ENCODE measurements at regions not wholly inside any gene's neighbourhood (a gene's known extent, or its start where the extent isn't known, plus 50 kb on each side); places are given as distances from the start of the nearest gene placed in this dataset.
"Not testable (repeated sequence)": the region's sequence is repeated elsewhere in the genome, so short reads cannot be mapped to it uniquely, and the experiment has no call there.

GRCh38 chr17:15802917-15803316, 70.8 kb downstream of the TBC1D26 start:
- DNase-seq (ENCODE audit: low spot score), result not testable (repeated sequence)

DNA sequence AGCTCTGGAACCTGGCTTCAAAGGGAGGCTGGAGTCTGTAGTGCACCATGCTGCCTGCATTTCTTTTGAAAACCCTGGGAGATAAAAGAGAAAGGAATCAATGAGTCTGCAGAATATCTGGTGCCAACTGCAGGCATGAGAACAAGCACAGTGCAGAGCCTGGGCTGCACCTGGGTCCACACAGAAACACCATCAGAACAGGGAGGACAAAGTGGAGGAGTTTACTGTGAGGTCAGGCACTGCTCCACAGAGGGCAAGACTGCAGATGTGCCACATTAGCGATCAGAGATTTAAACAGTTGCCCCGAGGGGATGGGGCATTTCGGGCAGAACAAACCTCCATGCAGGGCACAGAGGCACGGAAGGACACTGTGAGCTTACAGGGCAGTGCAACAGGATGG, 74.7 kb downstream of the TBC1D26 start:
- DNase-seq (ENCODE audit: low spot score), result not testable (repeated sequence)

DNA sequence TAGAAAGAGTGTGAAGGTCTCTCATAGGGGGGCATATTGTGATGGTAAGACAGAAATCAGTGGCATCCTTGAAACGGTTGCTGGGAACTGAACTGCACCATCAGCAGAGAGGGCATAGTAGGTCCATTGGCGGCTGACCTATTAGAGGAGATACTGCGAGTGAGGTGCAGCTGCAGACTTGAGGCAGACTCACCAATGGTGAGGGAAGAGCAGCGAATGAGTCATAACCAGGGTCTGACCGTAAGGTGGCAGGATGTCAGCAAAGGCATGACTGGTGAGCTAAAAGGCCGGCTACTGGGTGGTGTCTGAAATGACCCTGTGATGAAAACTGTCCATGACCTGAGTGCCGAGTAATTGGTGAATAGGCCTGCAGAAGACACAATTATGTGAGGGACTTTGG, 81.3 kb downstream of the TBC1D26 start:
- DNase-seq (ENCODE audit: low spot score), result not testable (repeated sequence)

DNA sequence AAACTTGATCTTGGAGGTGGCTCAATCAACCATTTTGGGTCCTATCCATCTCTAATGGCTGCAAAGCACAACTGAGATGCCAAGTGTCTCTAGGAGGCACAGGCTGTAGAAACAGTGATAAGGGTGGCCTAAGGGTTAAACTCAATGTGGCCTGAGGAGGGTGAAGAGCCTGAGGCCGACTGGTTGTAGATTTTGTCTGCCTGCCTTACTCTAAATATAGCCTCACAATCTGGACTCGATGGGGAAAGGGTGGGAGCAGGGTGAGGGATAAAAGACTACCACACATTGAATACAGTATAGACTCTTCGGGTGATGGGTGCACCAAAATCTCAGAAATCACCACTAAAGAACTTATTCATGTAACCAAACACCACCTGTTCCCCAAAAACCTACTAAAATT, 81.9 kb downstream of the TBC1D26 start:
- not testable (repeated sequence) for DNase-seq (ENCODE audit: low spot score)

DNA sequence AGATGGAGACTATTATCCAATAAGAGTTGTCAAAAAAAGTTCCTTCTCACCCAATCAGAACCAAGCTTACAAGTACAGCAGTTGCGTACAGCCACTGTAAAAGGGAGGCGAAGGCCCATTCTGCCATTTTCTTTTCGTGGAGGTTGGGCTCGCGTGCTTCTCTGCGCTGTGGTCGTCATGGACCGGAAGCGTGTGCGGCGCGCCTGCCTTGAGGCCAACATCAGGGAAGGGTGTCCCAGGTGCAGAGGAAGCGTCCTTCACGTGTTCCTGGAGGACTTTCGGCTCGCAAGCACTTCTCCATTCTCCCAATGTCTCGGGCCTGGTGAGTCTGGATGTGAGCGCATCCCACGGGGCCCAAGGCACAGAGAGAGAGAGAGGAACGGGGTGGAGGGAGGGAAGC, 85.8 kb downstream of the TBC1D26 start:
- DNase-seq (ENCODE audit: low spot score), result not testable (repeated sequence)

DNA sequence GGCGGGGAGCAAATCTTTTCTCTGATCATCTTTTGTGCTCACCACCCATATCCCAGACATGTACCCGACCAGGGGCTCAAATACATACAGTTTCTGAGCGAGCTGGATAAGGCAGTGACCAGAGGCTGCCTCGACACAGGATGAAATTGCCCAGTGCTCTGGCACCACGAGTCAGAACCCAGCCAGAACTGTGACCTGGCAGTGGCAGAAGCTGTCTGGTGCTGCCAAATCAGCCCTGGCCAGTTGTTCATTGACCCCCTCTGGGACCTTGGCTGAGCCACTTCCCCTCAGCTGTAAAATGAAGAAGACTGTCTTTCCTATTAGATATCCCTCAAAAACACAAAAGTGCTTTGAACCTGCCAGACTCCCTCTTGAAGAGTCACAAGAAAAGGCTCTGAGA, 90.2 kb downstream of the TBC1D26 start:
- not testable (repeated sequence) for DNase-seq (ENCODE audit: low spot score)

GRCh38 chr17:15828727-15829314, 96.7 kb downstream of the TBC1D26 start:
- DNase-seq (ENCODE audit: low spot score), result peak; percentile 72

DNA sequence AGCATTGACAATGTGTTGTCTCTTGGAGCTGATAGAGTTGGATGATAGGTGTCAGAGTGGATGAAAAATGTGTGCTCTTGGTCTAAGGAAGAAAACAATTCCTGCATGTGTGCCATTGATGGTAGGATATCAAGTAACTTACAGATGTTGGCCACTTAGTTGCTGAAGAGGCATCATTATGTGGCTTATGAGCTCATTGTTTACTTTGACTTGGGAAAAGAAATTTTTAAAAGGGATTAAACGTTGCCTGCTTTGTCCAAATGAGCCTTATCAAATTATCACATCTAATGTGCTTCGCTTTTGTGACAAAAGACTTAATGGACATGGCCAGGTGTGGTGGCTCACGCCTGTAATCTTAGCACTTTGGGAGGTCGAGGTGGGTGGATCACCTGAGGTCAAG, 98.1 kb downstream of the TBC1D26 start:
- not testable (repeated sequence) for DNase-seq (ENCODE audit: low spot score)

DNA sequence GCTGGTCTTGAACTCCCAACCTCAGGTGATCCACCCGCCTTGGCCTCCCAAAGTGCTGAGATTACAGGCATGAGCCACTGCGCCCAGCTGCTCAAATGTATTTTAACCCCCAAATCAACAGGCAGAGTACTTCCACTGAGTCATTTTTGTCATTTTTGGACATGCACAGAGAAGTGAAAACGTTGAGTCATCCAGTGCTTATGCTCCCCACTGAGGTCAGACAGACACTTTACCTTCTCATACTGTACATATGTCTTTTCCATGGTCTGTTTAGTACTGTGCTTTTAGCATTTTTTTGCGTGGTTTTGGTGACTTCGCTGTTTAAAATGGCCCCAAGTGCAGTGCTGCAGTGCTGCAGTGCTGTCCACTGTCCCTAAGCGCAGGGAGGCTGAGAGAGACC, 99.1 kb downstream of the TBC1D26 start:
- DNase-seq (ENCODE audit: low spot score), result not testable (repeated sequence)

GRCh38 chr17:15832921-15833480, 100.9 kb downstream of the TBC1D26 start:
- DNase-seq (ENCODE audit: low spot score), result not testable (repeated sequence)

GRCh38 chr17:15833890-15834289, 101.8 kb downstream of the TBC1D26 start:
- not testable (repeated sequence) for DNase-seq (ENCODE audit: low spot score)

- DNase-seq (ENCODE audit: low spot score), result not testable (repeated sequence)
Measured at GRCh38 chr17:15835481-15835880, 103.4 kb downstream of the TBC1D26 start.

DNA sequence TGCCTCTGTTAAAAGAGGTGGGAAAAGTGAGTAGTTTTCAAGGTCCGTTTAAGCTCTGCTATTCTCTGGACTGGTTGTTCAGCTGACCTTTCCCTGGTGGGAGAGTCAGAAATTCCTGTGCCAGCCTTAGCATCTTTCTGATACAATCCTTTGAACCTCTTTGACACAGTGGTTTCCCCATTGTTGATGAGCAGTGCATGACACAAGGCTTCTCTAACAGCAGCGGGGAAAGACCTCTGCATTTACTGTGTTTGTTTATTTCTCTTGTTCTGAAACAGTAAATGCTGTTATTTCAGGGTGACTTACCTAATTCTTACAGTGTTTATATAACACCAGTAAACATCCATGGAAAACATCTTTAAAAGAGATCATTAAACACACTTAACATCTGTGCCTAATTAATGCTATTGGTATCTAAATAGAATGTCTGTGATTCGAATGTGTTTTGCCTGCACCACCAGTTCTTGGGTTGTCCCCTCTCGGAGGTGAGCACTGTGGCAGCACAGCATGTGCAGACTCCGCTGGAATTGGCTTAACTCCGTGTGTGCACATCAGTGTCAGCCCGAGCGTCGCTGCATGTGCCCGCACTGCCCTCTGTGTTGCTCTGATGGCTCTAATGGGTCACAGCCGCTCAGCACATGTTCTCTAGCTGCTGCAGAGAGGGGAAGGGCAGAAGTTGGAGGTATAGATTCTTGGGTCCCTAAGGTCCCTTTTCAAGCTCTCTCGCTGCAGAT, 104.3 kb downstream of the TBC1D26 start:
- DNase-seq (ENCODE audit: low spot score), result not testable (repeated sequence)

DNA sequence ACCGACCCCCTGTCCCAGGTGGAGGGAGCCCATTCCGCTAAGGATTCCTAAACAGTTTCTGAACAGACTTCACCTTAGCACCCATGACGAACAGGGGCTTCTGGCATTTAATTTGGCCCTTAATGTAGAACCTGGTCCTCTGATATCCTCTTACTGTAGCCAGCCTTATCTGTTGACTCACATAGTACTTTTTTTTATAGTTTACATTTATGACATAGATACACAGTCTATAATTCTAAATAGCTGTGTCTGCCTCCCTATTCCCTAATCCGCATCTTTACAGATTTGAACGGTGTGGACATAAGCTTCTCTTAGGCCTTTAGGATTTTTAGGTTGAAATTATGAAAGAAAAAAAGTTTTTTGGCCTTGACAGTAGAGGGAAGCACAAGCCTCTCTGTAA, 104.9 kb downstream of the TBC1D26 start:
- DNase-seq (ENCODE audit: low spot score), result not testable (repeated sequence)

DNA sequence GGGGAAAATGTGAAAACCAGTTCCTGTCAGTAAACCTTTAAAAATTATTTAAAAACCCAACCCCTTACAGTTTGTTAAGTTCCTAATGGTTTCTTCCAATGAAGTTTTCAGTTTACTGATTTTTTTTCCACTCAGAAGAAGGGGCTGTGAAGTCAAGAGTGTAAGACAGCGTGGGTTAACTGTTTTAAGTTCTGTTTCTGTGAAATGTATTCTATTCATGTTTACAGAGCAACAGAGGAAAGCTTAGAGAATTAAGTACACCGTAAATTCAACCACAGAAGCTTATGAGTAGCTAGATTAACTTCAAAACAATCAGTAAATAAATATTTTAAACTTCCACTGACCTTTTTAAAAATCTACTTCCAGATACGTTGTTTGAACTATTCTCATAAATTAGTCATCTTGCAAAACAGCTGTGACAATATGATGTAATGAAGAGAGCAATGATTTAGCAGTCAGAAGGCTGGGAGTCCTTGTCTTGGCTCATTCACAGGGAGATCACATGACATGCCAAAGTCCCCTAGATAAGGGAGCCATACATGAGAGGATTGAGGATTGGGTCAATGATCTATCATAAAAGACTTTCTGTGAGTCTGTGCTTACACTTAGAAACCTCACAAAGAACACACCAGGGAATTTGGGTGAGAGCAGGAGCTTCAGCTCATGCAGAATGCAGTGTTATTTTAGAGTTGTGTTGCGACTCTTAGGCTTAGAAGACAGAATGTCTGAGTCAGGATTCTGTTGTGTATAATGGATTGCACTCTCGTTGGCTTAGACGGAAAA, 97.3 kb upstream of the ADORA2B start:
- not testable (repeated sequence) for DNase-seq (ENCODE audit: low spot score)

DNA sequence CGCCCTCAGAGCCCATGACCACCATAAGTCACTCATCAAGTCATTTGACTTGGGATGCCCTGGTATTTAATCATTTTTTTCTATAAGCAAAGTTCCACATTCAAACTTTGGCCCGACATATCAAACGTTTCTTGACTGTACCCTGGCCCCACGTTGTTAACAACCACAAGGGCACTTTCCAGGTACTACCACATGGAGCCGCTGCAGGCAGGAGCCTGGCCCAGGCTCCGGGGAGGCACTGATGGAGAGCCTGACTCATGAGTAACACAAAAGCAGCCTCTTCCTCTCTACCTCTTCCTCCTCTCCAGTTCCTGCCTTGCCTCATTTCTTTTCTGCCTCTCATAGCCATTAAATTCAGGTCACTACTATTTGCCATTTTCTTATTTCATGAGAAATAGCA, 95.9 kb upstream of the ADORA2B start:
- not testable (repeated sequence) for DNase-seq (ENCODE audit: low spot score)

DNA sequence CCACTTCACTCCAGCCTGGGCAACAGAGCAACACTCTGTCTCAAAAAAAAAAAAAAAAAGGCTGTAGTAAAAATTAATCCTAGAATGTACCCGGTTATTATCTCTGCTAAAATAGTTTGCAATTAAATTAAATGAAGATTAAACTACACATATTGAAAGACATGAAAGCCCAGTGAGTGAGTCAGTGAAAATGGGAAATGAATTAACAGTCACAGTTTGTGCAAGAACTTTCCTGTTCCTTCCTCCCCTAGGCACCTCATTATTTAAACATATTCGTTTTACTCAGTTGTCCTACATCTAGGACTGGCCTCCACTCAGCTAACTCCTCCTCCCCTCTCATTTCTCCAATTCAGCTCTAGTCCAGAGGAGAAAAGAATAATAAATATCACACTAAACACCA, 94.9 kb upstream of the ADORA2B start:
- not testable (repeated sequence) for DNase-seq (ENCODE audit: low spot score)

GRCh38 chr17:15850687-15851086, 94.2 kb upstream of the ADORA2B start:
- DNase-seq (ENCODE audit: low spot score), result not testable (repeated sequence)

DNA sequence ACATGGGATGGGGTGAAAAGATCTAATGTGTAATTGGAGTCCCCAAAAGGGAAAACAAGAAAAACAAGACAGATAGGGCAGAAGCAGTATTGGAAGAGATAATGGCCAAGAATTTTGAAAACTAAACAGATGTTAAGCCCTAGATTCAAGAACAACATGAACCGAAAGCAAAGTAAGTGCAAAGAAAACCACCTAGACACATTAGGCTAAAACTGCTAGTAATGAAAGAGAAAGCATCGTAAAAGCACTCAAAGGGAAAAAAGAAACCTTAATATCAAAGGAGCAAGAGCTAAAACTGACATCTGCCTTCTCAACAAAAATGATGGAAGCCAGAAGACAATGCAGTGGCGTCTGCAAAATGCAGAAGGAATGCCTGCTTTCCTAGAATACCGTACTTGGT, 92.1 kb upstream of the ADORA2B start:
- DNase-seq (ENCODE audit: low spot score), result not testable (repeated sequence)

GRCh38 chr17:15856191-15856590, 88.7 kb upstream of the ADORA2B start:
- DNase-seq (ENCODE audit: low spot score), result not testable (repeated sequence)

DNA sequence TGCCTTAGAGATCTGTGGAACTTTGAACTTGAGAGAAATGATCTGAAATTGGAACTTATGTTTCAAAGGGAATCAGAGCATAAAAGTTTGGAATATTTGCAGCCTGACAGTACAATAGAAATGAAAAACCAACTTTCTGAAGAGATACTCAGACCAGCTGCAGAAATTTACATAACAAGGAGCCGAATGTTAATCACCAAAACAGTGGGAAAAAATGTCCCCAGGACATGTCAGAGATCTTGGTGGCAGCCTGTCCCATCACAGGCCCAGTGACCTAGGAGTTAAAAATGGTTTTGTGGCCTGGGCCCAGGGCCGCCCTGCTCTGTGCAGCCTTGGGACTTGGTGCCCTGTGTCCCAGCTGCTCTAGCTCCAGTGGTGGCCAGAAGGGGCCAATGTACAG, 88.2 kb upstream of the ADORA2B start:
- not testable (repeated sequence) for DNase-seq (ENCODE audit: low spot score)

DNA sequence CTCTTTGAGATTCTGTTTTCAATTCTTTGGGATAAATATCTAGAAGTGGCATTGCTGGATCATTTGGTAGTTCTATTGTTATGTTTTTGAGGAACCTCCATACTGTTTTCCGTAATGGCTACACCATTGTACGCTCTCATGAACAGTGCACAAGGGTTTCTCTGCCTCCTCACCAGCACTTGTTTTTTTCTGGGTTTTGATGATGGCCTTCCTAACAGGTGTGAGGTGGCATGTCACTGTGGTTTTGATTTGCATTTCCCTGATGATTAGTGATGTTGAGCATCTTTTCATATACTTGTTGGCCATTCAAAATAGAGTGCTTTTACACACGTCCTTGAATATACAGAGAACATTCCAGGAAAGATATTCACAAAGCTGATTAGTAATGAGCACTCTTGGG, 86.8 kb upstream of the ADORA2B start:
- DNase-seq (ENCODE audit: low spot score), result not testable (repeated sequence)
